ENCODE measurements at regions not wholly inside any gene's neighbourhood (a gene's known extent, or its start where the extent isn't known, plus 50 kb on each side); places are given as distances from the start of the nearest gene placed in this dataset.

- Mint-ChIP-seq H3K27ac (no peak overlapping the region), H3K4me1 (no peaks in the 10 kb centered on the region), H3K4me3 (no peak overlapping the region), H3K36me3 (no peaks in the 10 kb centered on the region), H3K9me3 (no peaks in the 10 kb centered on the region)
- DNase-seq (ENCODE audit: low spot score in 2 of 2) (no peak), ATAC-seq (peak; percentile 56)
Observed at GRCh38 chr17:73952480-73953205, 250.8 kb upstream of the RPL38 start.

- DNase-seq (ENCODE audit: low spot score in 2 of 2), result no peak
- ATAC-seq, result no peak
- Mint-ChIP-seq H3K36me3 (no peaks in the 10 kb centered on the region), H3K4me3 (no peak overlapping the region), H3K9me3 (no peaks in the 10 kb centered on the region), H3K27ac (no peak overlapping the region), H3K4me1 (no peaks in the 10 kb centered on the region)
Observed at GRCh38 chr17:73953206-73954033, 250.1 kb upstream of the RPL38 start.

GRCh38 chr17:73954951-73955350 is 248.5 kb upstream of the RPL38 start:
- ATAC-seq, result no peak
- H3K36me3 Mint-ChIP-seq, result no peaks in the 10 kb centered on the region
- no peak overlapping the region for H3K27ac Mint-ChIP-seq
- no peak for DNase-seq (ENCODE audit: low spot score in 2 of 2)
- peaks cover under 1% of the 10 kb centered on the region for H3K9me3 Mint-ChIP-seq
- H3K4me1 Mint-ChIP-seq, result no peaks in the 10 kb centered on the region
- no peak overlapping the region for H3K4me3 Mint-ChIP-seq

DNA sequence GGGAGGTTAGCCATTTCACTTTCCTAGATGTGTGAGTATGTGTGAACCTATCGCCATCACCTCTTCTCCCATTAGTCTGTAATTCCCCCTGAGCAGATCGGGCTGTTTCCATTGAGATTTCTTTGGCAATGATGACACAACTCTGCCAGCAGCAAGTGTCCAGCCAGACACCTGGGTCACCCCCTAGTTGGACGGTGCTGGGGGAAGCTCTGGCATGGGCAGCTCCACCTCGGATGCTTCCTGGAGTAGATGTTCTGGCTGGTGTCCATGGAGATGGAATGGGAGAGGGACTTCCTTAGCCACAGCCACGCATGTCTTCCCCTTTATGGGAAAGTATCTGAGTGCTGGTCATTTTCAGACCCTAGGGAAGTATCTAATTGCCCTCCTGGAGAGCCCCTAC is 247.9 kb upstream of the RPL38 start:
- Mint-ChIP-seq H3K36me3 (no peaks in the 10 kb centered on the region), H3K4me1 (no peaks in the 10 kb centered on the region), H3K9me3 (peaks cover 3% of the 10 kb centered on the region), H3K27ac (no peak overlapping the region), H3K4me3 (no peak overlapping the region)
- DNase-seq (ENCODE audit: low spot score in 2 of 2) (no peak), ATAC-seq (no peak)

GRCh38 chr17:73956169-73956568 is 247.3 kb upstream of the RPL38 start:
- Mint-ChIP-seq H3K27ac (no peak overlapping the region), H3K4me3 (no peak overlapping the region), H3K36me3 (no peaks in the 10 kb centered on the region), H3K9me3 (peaks cover 3% of the 10 kb centered on the region), H3K4me1 (no peaks in the 10 kb centered on the region)
- ATAC-seq (no peak), DNase-seq (ENCODE audit: low spot score in 2 of 2) (no peak)

GRCh38 chr17:73956595-73957465 is 246.6 kb upstream of the RPL38 start:
- ATAC-seq, result peak; percentile 47
- no peak overlapping the region for H3K27ac Mint-ChIP-seq

DNA sequence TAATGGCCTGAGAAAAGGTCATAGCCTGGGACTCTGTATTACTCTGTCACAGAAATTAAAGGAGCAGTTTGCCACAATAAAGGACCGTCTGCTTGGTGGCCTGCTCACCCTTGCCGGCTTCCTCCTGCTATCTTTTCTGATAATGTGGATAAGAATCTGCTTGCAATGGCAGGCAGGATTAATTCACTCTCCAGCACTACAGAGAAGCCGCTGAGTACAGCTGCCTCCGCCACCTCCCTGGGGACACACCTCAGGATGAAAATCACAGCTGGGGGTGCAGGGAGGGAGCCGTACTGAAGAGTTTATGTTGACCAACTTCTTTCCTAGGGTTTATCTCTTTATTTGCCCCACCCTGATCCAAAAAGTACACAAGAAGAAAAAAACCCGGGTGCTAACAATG is 245.9 kb upstream of the RPL38 start:
- no peak overlapping the region for H3K27ac Mint-ChIP-seq
- no peak overlapping the region for H3K4me3 Mint-ChIP-seq
- H3K36me3 Mint-ChIP-seq, result no peaks in the 10 kb centered on the region
- ATAC-seq, result no peak
- peaks cover 3% of the 10 kb centered on the region for H3K9me3 Mint-ChIP-seq
- H3K4me1 Mint-ChIP-seq, result no peaks in the 10 kb centered on the region
- no peak for DNase-seq (ENCODE audit: low spot score in 2 of 2)

More at GRCh38 chr17:73956595-73957465, 246.6 kb upstream of the RPL38 start:
- Mint-ChIP-seq H3K4me1 (no peaks in the 10 kb centered on the region), H3K9me3 (peaks cover 3% of the 10 kb centered on the region), H3K4me3 (no peak overlapping the region), H3K36me3 (no peaks in the 10 kb centered on the region)
- peak; percentile 14 to 62 for DNase-seq (ENCODE audit: low spot score in 2 of 2)

- DNase-seq (ENCODE audit: low spot score in 2 of 2) (no peak), ATAC-seq (no peak)
- Mint-ChIP-seq H3K4me3 (no peak overlapping the region), H3K4me1 (no peaks in the 10 kb centered on the region), H3K27ac (no peak overlapping the region), H3K36me3 (no peaks in the 10 kb centered on the region), H3K9me3 (peaks cover 3% of the 10 kb centered on the region)
Observed at GRCh38 chr17:73958453-73958852, 245.0 kb upstream of the RPL38 start.

DNA sequence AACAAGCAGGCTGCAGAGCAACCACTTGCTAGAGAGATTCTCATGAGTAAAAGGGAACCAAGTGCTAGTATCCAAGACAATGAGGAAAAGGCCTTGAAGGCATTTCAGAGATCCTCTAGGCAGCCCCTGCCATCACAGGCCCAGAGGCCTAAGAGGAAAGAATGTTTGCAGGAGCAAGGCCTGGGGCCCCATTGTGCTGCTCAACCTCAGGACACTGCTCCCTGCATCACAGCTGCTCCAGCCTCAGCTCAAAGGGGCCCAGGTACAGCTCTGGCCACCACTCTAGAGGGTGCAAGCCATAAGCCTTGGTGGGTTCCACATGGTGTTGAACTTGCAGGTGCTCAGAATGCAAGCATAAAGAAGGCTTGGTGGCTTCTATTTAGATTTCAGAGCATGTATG is 243.0 kb upstream of the RPL38 start:
- ATAC-seq, result no peak
- H3K4me3 Mint-ChIP-seq, result no peak overlapping the region

GRCh38 chr17:73962308-73962707 is 241.2 kb upstream of the RPL38 start:
- H3K4me3 Mint-ChIP-seq, result no peak overlapping the region
- H3K4me1 Mint-ChIP-seq, result no peaks in the 10 kb centered on the region
- ATAC-seq, result no peak
- DNase-seq (ENCODE audit: low spot score in 2 of 2), result no peak
- peaks cover 12% of the 10 kb centered on the region for H3K9me3 Mint-ChIP-seq
- no peaks in the 10 kb centered on the region for H3K36me3 Mint-ChIP-seq
- no peak overlapping the region for H3K27ac Mint-ChIP-seq

More for the DNA sequence above, 243.0 kb upstream of the RPL38 start:
- no peak for DNase-seq (ENCODE audit: low spot score in 2 of 2)
- H3K36me3 Mint-ChIP-seq, result no peaks in the 10 kb centered on the region
- peaks cover 12% of the 10 kb centered on the region for H3K9me3 Mint-ChIP-seq
- H3K27ac Mint-ChIP-seq, result no peak overlapping the region
- no peaks in the 10 kb centered on the region for H3K4me1 Mint-ChIP-seq

DNA sequence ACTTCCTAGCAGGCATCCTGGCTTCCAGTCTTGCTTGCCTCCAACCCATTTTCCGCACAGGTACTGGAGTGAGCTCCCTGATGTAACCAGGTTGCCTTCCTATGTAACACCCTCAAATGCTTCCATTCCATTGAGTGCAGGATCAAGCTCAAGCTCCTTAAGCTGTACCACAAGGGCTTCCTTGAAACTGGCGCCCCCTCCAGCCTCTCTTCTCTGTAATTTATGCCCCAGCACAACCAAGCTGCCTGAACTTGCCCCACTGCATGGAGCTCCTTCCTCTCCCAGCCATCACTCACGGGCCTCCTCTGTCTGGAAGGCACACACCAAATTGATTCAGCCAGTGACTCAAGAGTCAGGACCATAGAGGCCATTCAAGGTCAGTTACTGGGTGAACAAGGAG is 234.8 kb upstream of the RPL38 start:
- no peaks in the 10 kb centered on the region for H3K36me3 Mint-ChIP-seq

GRCh38 chr17:73969956-73970355 is 233.5 kb upstream of the RPL38 start:
- no peaks in the 10 kb centered on the region for H3K36me3 Mint-ChIP-seq
- ATAC-seq, result no peak
- H3K27ac Mint-ChIP-seq, result no peak overlapping the region
- DNase-seq (ENCODE audit: low spot score in 2 of 2), result no peak
- peaks cover 3% of the 10 kb centered on the region for H3K9me3 Mint-ChIP-seq
- no peak overlapping the region for H3K4me3 Mint-ChIP-seq
- no peaks in the 10 kb centered on the region for H3K4me1 Mint-ChIP-seq

More for the DNA sequence above, 234.8 kb upstream of the RPL38 start:
- Mint-ChIP-seq H3K4me3 (no peak overlapping the region), H3K4me1 (no peaks in the 10 kb centered on the region), H3K9me3 (peaks cover 9% of the 10 kb centered on the region), H3K27ac (no peak overlapping the region)
- no peak for ATAC-seq
- no peak for DNase-seq (ENCODE audit: low spot score in 2 of 2)

GRCh38 chr17:73971127-73971526 is 232.4 kb upstream of the RPL38 start:
- H3K9me3 Mint-ChIP-seq, result no peaks in the 10 kb centered on the region
- no peaks in the 10 kb centered on the region for H3K4me1 Mint-ChIP-seq
- H3K27ac Mint-ChIP-seq, result no peak overlapping the region
- no peaks in the 10 kb centered on the region for H3K36me3 Mint-ChIP-seq
- ATAC-seq, result no peak
- H3K4me3 Mint-ChIP-seq, result no peak overlapping the region
- DNase-seq (ENCODE audit: low spot score in 2 of 2), result no peak

- DNase-seq (ENCODE audit: low spot score in 2 of 2) (no peak), ATAC-seq (no peak)
- Mint-ChIP-seq H3K9me3 (no peaks in the 10 kb centered on the region), H3K4me1 (no peaks in the 10 kb centered on the region), H3K36me3 (no peaks in the 10 kb centered on the region), H3K4me3 (no peak overlapping the region), H3K27ac (no peak overlapping the region)
Observed at GRCh38 chr17:73972056-73972455, 231.4 kb upstream of the RPL38 start.

DNA sequence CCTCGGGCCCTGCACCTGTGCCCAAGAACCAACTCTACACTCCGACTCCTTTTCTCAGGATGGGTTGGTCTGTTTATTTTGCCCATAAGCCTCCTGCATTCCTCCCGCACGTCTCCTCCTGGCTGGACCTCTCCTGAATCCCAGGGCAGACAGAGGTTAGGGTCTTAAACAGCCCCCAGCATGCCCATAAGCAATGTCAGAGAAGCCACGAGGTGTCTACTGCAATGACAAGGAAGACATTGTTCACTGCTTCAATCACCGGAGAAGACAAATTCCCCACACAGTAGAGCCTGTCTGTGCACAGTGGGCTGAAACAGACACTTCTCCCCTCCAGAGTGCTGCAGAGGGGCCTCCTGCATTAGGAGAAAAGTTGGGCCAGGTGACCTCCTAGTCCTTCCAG is 230.6 kb upstream of the RPL38 start:
- no peak for DNase-seq (ENCODE audit: low spot score in 2 of 2)
- ATAC-seq, result no peak
- H3K9me3 Mint-ChIP-seq, result no peaks in the 10 kb centered on the region
- no peak overlapping the region for H3K27ac Mint-ChIP-seq
- H3K36me3 Mint-ChIP-seq, result no peaks in the 10 kb centered on the region
- no peak overlapping the region for H3K4me3 Mint-ChIP-seq
- no peaks in the 10 kb centered on the region for H3K4me1 Mint-ChIP-seq
